A204.1 (cell line): ENCODE measurements at regions not wholly inside any gene's neighbourhood (a gene's known extent, or its start where the extent isn't known, plus 50 kb on each side); places are given as distances from the start of the nearest gene placed in this dataset.

ENCODE experiments used
- FAIRE-seq: peaks from 2 replicates; lab custom pipeline; 2012; peaks lifted over from hg19 to GRCh38; lab: Jason Lieb, UNC

DNA sequence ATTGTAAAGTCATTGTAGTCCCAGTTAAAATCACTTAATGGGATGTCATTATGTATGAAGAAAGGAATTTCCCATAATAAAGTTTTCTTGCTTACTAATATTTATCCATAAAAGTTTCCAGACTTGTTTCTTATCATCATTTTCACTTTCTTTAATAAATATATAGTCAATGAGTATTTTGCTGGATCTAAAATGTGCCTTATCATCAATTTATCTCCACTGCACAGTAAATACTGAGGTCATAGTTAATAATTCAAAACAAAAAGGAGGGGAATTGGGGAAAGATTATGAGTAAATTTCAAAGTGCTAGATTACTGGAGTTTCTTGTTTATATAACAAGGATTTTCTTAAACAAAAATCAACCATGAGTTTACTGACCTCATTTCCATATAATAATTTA, 279.5 kb upstream of the DKK2 start:
- no peak for FAIRE-seq

DNA sequence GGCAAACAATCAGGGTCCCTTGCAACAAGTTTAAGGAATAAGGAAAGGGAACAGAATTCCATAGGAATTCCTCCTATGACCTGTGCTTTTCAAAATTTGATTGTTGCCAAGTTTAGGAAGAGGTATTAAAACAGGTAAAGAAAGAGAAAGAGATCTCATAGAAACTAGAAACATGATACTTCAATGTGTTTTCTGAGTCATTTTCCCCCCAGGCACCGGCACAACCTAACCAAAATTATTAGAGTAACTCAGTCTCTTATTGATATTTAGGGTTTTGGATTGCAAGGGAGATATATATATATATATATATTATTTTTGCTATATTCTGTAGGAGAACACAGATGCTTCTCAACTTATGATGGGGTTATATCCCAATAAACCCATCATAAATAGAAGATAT, 278.0 kb upstream of the DKK2 start:
- no peak for FAIRE-seq

DNA sequence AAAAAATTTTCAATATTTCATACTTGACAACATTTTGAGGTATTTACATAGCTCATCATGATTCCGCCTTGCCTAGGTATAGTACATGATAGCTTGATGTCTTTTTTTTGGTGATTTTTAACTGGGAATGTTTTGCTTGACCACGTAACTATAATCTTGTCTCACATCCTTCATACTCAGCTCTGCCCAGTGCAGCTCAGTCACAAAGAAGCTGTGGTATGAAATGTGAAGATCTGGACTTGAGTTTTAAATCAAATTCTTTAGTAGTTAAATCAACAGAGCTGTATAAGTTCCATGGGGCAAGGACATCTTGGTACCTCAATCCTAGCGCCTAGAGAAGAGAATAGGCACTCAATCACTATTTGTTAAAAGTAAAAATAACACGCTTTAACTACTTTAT, 276.3 kb upstream of the DKK2 start:
- no peak for FAIRE-seq

DNA sequence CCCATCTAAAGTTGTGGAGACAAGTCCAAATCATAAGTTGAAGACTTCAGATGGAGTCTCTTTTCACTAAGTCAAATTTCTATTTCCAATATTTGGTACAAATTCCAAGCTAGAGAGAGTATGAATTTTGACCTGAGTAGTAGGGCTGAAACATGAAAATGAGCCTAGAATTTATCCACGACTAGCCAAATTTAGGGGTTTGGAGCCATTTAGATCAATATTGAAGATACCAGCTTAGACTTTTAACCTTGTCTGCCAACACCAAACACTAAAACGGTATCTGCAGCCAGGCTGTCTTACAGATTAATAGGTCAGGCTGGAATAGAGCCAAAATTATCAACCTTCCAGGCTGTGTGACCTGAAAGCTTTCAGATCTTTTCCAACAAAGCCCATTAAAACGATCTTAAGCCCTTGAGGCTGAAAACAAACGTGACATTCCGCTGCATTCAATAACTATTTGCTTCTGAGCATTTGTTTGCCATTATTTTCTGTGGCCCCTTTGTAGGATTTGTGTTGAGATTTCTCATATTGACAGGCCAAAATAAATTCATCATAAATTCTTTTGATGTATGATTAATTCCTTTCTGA, 268.7 kb upstream of the DKK2 start:
- FAIRE-seq: no peak

DNA sequence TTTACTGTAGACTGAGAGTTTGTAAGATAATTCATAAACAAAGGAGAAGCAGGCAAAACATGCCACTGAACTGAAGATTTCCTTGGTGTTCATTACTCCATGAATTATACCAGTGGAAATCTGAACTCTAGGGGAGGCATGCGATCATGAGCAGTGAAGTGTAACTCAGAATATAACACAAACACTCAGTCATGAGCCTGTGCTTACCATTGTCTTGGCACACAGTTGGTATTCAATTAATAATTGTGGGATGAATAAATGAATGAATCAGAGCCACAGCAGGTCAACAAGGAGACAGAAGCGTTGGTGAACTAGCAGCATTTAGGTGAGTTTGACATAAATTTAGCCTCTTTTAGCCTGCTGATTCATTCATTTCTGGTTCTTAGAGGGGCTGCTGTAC, 263.5 kb upstream of the DKK2 start:
- FAIRE-seq: no peak

DNA sequence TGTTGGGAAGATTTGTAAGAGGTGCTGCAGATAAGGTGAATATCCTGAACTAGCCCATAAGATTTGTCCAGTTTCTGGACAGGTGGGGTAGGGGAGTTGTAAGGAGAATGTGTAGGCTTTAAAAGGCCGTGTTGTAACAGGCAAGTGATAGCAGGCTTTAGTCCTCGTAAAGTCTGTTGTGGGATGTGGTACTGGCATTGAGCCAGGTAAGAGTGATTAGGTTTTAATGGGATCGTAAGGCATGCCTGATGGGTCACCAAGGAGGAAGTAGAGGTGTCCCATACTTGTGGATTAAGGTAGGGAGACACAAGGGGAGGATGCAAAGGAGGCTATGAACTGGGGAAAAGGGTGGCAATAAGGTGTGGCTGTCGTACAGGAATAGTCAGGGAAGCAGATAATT, 256.9 kb upstream of the DKK2 start:
- FAIRE-seq: no peak

DNA sequence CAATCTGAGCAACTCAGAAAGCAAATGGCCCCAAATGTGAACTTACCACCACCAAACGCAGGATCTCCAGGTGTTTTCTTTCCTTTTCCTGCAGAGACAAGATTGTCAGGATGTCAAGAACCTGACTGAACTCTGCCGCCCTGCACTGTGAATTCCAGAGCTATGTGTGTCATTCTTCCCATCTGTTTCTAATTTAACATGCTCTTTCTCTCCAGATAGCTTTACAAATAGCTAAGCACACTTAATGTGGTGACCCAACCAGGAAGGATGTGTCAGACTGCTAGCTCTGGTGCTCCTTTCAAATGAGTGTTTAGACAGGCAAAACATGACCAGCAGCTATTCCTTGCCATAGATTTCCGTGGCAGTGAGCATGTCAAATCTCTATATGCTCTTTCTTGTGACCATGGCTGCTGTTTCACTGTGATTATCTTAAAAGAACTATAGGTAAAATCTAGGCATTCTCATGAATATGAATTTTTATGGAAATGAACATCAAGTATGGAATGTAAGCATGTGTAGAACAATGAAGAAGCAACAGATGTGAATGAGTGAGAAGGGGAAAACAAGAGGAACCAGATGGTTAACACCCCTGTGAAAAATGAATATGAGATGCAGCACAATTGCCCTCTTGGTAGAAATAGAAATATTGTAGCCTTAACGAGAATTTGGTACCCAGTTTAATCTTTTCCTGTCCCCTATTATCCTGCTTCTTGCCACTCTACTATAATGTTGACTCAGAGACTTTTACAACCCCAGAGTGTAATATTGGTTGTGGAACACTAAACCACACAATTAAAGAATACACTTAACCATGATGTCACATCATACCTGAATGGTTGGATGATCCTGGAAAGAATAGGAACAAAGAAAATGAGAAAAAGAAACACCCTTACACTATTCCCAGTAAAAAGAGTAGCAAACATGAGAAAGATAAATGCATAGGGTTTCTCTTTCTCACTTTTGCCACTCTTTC, 247.8 kb upstream of the DKK2 start:
- FAIRE-seq: no peak

DNA sequence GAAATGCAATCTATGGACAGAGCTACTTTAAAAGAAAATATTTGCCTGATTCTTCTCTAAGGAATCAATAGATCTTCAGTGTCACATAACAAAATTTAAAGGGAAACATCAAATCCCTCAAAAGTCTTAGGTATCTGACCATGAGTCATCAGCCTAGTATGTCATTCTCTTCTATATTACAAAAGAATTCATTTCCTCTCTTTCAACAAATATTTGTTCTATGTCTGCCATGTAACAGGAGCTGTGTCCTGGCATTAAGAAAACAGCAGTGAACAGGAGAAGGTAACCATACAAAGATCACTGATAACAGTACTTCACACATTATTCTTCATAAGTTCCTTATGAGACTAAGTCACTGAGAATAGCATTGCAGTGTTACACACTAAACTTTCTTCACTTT, 243.6 kb upstream of the DKK2 start:
- FAIRE-seq: no peak

DNA sequence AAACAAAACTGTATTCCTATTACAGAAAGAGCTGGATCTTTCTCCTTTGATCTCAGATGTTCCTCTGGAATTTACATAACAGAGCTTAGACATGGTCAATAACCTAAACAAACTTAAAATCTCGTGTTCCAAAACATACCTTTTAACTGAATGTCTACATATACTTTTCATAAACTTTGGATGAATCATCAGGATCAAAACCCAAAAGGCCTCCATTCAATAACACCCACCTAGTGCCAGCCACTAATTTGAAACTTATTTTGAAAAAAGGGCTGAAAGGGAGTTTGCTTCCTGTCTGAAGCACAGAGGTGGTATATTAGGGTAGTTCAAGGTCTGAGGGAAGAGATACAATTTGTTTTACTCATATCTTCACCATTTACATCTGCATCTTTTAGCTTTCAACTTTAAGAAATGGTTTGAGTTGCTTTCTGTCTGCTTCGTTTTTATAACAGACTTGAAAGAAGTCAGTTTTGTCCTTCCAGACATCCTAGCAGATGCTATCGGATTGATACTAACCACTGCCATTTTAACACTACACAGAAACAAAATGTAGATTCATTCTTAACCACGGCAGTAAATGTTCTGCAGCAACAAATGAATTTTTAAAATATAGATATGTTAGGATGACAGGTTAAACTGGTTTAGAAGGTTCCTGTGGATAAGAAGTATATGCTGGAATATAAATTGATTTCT, 242.8 kb upstream of the DKK2 start:
- FAIRE-seq: no peak

DNA sequence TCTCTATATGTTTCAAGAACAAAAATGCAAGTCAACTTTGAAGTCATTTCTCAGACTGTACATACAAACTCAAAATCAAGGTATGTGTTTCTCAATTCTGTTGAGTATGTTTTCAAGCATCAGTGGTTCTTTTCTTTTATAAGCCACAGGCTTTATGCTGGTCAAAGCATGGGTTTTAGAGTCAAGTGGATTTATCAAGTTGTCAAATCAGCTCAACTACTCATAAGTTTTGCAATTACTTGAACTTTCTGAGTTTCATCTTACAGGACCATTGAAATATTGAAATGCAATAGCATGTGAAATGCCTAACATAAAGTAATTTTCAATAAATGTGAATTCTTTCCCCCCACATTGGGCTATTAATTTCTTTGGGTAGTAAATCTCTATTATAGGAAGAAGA, 239.9 kb upstream of the DKK2 start:
- no peak for FAIRE-seq

DNA sequence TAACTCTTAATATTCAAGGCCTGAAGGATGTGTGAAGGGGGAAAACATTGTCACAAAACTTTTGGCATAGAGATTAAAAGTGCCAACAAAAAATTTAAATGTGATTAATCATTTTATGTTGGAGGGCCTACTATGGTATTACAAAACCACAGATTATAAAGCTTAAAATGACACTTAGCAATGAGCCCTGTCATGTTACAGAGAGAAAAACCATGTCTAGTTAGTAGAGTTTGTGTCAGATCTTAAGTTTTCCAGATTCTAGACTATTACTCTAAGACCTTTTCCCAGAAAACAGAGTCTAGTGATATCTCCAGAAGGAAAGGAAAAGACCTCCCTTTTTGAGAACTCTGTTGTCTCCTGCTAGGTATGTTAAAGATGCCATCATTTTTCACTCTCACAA, 239.1 kb upstream of the DKK2 start:
- FAIRE-seq: no peak

DNA sequence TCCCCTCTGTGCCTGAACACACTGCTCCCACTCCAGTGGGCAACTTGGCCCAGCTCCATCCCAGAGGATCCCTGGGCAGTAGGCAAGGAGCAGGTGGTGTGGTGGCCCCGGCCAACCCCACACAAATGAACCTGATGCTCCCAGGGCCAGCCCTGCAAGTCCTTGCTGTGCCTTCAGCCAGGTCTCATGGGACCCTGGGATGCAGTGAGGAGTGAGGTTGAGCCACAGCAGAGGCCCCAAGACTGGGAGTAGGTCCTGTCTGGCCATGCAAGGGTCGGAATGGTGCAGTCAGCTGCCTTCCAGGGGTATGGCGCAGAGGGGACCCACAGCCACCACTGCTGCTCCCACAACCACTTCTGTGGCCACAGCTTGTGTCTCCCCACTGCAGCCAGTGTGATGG, 234.5 kb upstream of the DKK2 start:
- no peak for FAIRE-seq

DNA sequence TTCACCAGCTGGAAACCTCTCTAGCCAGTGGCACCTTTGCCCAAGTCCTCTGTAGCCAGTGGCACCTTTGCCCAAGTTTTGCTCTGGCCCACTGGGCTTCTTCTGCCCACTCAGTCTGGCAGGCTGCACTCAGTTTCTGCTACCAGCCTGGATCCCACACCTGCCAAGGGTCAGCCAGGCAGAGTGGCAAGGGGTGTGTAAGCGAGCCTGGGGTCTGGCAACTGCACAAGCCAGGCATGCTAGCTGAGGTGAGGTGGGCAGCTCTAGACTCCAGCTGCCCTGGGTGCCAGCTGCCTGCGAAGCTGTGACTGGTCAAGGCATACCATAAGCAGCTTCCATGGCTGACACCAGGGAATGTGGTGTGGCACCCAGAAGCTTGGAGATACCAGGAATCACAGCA, 233.1 kb upstream of the DKK2 start:
- no peak for FAIRE-seq

DNA sequence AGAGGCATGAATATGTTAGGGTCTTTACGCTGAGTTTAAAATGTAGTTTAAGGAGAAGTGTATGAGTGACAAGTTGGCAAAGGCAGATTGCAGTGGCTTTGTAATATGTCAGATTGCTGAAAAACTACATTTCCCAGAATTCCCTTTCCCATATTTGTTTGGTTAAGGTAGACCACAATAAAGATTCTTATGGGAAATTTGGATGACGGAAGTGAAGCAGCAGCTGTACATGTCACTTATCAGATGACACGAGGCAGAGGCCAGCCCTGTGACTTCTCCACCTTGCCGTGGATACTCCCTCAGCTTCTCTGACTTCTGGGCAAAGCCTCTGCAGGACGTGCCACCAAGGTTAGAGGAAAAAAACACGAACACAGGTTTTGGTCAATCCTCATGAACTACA, 229.7 kb upstream of the DKK2 start:
- FAIRE-seq: no peak

DNA sequence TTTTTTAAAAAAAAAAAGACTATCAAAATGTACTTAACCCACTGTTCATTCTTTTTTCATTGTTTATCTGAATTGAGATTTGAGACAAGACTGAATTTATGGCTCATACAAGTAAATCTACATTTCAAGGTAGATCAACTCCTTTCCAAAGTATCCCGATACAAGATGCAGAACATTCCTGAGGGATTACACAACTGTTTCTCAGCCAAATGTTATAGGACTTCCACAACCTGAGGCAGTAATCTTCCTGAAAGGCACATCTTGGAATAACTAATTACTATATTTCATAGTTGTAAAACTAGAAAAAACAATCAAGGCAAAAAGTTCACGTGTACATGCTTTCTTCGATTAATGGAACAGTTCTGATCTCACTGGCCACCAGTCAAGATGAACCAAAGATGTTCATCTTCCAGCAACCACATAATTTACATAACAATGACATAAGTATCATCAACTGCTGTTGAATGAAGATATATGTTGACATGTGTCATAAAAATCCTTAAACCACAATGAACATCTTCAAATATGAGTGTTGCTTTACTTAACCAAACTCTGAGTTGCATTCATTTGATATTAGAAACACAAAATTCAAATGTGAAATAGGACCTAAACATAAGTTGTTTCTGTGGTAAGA, 225.2 kb upstream of the DKK2 start:
- no peak for FAIRE-seq

DNA sequence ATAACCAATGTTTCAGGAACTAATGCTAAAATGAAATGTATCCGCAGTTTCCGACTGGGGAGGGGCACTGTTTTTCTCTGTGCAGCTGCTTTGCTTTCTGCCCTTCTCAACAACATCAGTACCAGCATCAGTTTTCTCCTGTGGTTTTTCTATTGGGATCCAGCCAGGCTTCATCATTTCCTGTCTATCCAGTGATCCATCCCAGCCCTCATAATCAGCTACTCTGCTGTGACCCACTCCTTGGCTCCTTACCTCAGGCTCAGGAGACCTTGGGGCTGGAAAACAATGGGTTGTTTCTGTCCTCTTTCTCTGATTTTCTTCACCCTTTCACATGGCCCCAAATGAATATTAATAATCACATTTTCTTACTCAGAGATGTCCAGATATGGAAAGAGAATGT, 222.2 kb upstream of the DKK2 start:
- no peak for FAIRE-seq

DNA sequence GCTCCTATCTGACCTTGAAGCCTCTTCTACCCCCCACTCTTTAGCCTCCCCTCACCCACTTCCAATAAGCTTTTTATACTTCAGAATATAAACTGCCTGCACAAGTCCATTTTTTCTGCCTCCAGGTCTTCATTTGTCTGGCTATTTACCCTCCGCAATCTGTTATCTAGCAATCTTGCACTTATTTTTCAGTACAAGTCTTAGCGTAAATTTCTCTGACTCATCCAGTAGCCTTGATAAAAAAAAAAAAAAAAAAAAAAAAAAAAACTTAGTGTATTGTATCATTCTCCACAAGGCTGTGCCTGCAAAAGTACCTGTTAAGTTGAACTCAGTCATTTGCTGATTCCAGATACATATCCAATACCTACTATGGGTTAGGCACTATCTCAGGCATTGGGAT, 219.5 kb upstream of the DKK2 start:
- no peak for FAIRE-seq

DNA sequence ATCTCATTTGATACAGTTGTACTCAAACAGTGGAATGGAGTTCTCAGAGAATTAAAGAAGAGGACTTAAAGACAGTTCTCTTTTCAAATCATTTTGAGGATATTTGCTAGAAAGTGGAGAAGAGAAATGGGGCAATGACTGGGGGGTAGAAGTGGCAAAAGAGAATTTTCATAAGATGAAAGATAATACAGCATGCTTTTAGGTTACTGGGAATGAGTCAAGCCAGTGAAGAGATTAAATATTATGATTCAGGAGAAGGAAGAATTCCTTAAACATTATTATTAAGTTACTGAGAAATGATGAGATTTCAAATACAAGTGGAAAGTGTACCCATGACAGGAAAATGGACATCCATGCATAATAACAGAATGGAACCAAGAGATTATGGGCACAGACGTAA, 219.0 kb upstream of the DKK2 start:
- FAIRE-seq: no peak

DNA sequence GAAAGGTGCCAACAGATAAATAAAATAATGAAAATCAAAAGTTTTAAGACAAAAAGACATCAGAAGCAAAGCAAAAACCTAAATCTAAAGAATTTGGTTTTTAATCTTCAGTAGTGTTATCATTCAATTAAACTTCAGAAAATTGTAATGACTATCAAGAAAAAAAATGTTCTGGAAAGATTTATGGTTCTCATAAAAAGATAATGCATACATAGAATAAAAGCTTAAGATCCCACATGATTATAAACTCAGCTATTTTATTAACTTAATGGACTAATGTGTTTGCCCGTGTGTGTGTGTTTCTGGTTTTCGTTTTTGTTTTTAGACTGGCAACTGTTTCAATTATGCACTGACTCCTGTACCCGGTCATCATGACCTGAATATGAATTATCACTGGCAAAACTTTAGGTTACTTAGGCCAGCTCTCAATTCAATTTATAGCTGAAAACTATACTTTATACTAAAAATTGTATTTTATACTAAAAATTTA, 217.5 kb upstream of the DKK2 start:
- no peak for FAIRE-seq

DNA sequence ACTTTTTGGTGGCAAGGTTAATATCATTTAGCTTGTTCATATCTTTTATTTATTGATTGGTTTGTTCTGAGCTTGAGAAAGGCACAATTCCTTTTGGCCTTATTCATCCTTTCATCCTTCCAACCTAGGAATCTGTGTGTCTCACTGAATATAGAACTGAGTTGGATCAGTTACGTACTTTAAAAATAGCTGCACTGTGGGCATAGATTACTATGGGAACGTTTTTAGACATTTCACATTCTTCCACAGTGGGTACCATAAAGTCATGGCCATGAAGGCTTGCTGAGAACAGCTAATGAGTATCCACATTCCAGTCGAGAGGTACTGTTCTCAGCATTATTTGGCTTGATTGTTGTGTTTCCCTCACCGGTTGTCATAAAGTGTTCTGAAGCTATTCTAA, 217.0 kb upstream of the DKK2 start:
- no peak for FAIRE-seq

DNA sequence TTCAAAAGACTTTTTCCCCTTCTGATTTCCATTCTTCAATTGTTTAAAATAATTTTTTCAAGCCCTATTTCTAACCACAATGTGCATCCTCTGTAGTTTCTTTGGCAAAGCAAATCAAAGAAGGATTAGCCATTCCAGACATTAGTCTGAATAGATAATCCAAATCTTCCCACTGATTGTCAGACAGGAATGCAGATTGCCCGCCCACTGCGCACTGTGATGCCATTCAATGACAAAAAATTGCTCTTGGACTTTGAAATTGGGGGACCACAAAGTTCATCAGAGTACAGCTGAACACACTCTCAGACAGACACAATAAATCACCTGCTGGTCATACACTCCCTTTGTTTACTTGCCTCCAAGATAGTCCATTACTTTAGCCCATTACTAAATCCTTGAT, 216.5 kb upstream of the DKK2 start:
- FAIRE-seq: no peak

DNA sequence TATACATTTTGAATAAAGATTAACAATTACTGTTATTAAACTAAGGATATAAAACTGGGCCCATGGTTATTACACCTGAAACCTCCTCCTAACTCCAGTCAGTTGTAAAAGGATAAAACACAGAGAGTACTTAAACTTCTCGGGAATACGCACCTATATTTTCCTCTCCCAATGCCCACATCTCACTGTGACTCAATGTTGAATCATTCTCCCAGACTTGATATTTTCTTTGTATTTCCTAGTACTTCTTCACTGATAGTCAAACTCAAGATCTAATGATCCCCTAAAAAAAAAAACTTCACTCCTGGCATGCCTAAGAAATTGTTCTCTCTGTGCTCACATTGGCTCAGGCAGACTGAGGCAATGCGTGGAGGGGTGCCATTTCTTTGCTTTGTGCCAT, 212.5 kb upstream of the DKK2 start:
- no peak for FAIRE-seq

DNA sequence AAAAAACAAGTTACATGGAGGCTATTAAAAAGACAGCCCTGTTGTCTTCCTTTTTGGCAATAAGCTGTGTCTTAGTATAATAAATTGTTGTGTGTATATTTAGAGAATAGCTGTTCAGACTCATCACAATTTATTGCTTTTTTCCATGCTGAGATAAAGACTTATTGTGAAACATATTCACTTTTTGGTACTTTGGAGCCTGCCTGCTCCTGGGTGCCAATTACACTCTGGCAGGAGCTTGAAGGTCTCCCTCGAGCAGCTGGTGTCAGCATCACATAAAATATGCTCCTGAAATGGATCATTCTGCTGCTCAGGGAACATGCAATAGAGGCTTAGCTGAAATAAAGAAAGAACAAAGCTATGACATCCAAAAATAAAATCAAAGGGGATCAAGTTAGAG, 211.6 kb upstream of the DKK2 start:
- no peak for FAIRE-seq
